KMS-11 (cell line): ENCODE measurements at regions not wholly inside any gene's neighbourhood (a gene's known extent, or its start where the extent isn't known, plus 50 kb on each side); places are given as distances from the start of the nearest gene placed in this dataset.
"Not testable (repeated sequence)": the region's sequence is repeated elsewhere in the genome, so short reads cannot be mapped to it uniquely, and the experiment has no call there.

Source experiments
- H2AFZ ChIP-seq: fragments of 200-600 bp; sonication (generic); 2 replicates; pipeline ENCODE4 v1.6.1; 2016; ENCODE audit warnings: antibody characterized with exemption, mixed run types, low read depth
- H3K27ac ChIP-seq: fragments of 200-600 bp; sonication (generic); 2 replicates; pipeline ENCODE4 v1.6.1; 2016; ENCODE audit warnings: mild to moderate bottlenecking, mixed run types
- H3K27me3 ChIP-seq: fragments of 200-600 bp; sonication (generic); 2 replicates; pipeline ENCODE4 v1.6.1; 2017; ENCODE audit warnings: mild to moderate bottlenecking, low read depth, mixed run types, moderate library complexity; ENCODE audit not compliant: insufficient read depth
- H3K36me3 ChIP-seq: fragments of 200-600 bp; sonication (generic); 2 replicates; pipeline ENCODE4 v1.6.1; 2017; ENCODE audit warnings: mild to moderate bottlenecking, mixed run types; ENCODE audit not compliant: insufficient read depth
- H3K4me1 ChIP-seq: fragments of 200-600 bp; sonication (generic); 2 replicates; pipeline ENCODE4 v1.6.1; 2016; ENCODE audit warnings: mild to moderate bottlenecking, low read depth, mixed run types; ENCODE audit not compliant: poor library complexity, severe bottlenecking
- H3K4me2 ChIP-seq: fragments of 200-600 bp; sonication (generic); 2 replicates; pipeline ENCODE4 v1.7.0; 2016; ENCODE audit warnings: mild to moderate bottlenecking, mixed run types
- H3K4me3 ChIP-seq: fragments of 200-600 bp; sonication (generic); IDR thresholded peaks from 2 replicates; pipeline ENCODE4 v1.6.1; 2017; ENCODE audit warnings: low read depth, low read length, mixed read lengths; ENCODE audit not compliant: insufficient read depth
- H3K79me2 ChIP-seq: fragments of 200-600 bp; sonication (generic); 2 replicates; pipeline ENCODE4 v1.6.1; 2016; ENCODE audit warnings: low read depth, mixed run types; ENCODE audit not compliant: insufficient read depth
- H3K9ac ChIP-seq: fragments of 200-600 bp; sonication (generic); 2 replicates; pipeline ENCODE4 v1.6.1; 2016; ENCODE audit warnings: mild to moderate bottlenecking, mixed run types
- H4K20me1 ChIP-seq: fragments of 200-600 bp; sonication (generic); 2 replicates; pipeline ENCODE4 v1.6.1; 2016; ENCODE audit warnings: mild to moderate bottlenecking, mixed run types; ENCODE audit not compliant: insufficient read depth
- CTCF ChIP-seq: fragments of 200-600 bp; sonication (generic); conservative IDR thresholded peaks from 2 replicates; pipeline ENCODE4 v1.6.1; 2017; ENCODE audit warnings: low read depth, mild to moderate bottlenecking, antibody characterized with exemption, low read length, moderate library complexity, mixed read lengths

- Histone ChIP-seq H3K27ac (no peak overlapping the region), H3K4me1 (no peaks in the 10 kb centered on the region), H4K20me1 (no peaks in the 10 kb centered on the region), H2AFZ (no peak overlapping the region), H3K36me3 (no peaks in the 10 kb centered on the region), H3K4me3 (no peak overlapping the region), H3K79me2 (no peaks in the 10 kb centered on the region), H3K9ac (no peak overlapping the region), H3K4me2 (no peak overlapping the region), H3K27me3 (no peaks in the 10 kb centered on the region)
- TF ChIP-seq CTCF = no peak
Measured at GRCh38 chr6:1215884-1216487, 95.9 kb upstream of the FOXQ1 start.

- Histone ChIP-seq H3K9ac (no peak overlapping the region), H2AFZ (no peak overlapping the region), H3K4me3 (no peak overlapping the region), H3K27ac (no peak overlapping the region), H3K4me1 (no peaks in the 10 kb centered on the region), H3K79me2 (no peaks in the 10 kb centered on the region), H3K36me3 (no peaks in the 10 kb centered on the region), H3K27me3 (no peaks in the 10 kb centered on the region), H3K4me2 (no peak overlapping the region), H4K20me1 (no peaks in the 10 kb centered on the region)
- no peak for TF ChIP-seq CTCF
Measured at GRCh38 chr6:1215023-1215422, 96.9 kb upstream of the FOXQ1 start.

GRCh38 chr6:1212919-1213318 lies 99.0 kb upstream of the FOXQ1 start:
- Histone ChIP-seq H3K27me3 (no peaks in the 10 kb centered on the region), H3K79me2 (no peaks in the 10 kb centered on the region), H3K27ac (no peak overlapping the region), H3K9ac (no peak overlapping the region), H3K4me3 (no peak overlapping the region), H3K36me3 (no peaks in the 10 kb centered on the region), H3K4me2 (no peak overlapping the region), H3K4me1 (no peaks in the 10 kb centered on the region), H4K20me1 (no peaks in the 10 kb centered on the region), H2AFZ (no peak overlapping the region)
- TF ChIP-seq CTCF = no peak

- not testable (repeated sequence) for H3K4me2 ChIP-seq, H3K9ac ChIP-seq, H3K36me3 ChIP-seq, H3K4me1 ChIP-seq, H3K27ac ChIP-seq, H3K27me3 ChIP-seq, H4K20me1 ChIP-seq, H2AFZ ChIP-seq, H3K4me3 ChIP-seq, H3K79me2 ChIP-seq
Measured at GRCh38 chr6:1212138-1212537, 99.8 kb upstream of the FOXQ1 start.

- H3K79me2 ChIP-seq, H3K4me3 ChIP-seq: not testable (repeated sequence)
Measured at GRCh38 chr6:1210631-1211030, 101.3 kb upstream of the FOXQ1 start.

More at GRCh38 chr6:1210631-1211030, 101.3 kb upstream of the FOXQ1 start:
- not testable (repeated sequence) for H3K36me3 ChIP-seq, H3K27ac ChIP-seq, H3K4me1 ChIP-seq, H2AFZ ChIP-seq, H3K27me3 ChIP-seq, H4K20me1 ChIP-seq, H3K4me2 ChIP-seq, H3K9ac ChIP-seq
